HEK293 (cell line): ENCODE measurements at regions not wholly inside any gene's neighbourhood (a gene's known extent, or its start where the extent isn't known, plus 50 kb on each side); places are given as distances from the start of the nearest gene placed in this dataset.

Experiments
- CTCF ChIP-seq: fragments of 450-650 bp; formaldehyde crosslinking; IDR thresholded peaks from 2 replicates; pipeline ENCODE4 v1.5.1; 2016; ENCODE audit warnings: missing biosample characterization, missing genetic modification characterization
- EGR2 ChIP-seq: fragments of 450-650 bp; formaldehyde crosslinking; IDR thresholded peaks from 2 replicates; pipeline ENCODE4 v1.5.1; 2016; ENCODE audit warnings: low read depth, missing biosample characterization, missing genetic modification characterization
- KLF16 ChIP-seq: fragments of 450-650 bp; formaldehyde crosslinking; IDR thresholded peaks from 2 replicates; pipeline ENCODE4 v1.5.1; 2017; ENCODE audit warnings: missing biosample characterization, missing genetic modification characterization
- REST ChIP-seq: fragments of 450-650 bp; formaldehyde crosslinking; IDR thresholded peaks from 2 replicates; pipeline ENCODE4 v1.5.1; 2016; ENCODE audit warnings: missing biosample characterization, missing genetic modification characterization
- TCF7L2 ChIP-seq: IDR thresholded peaks from 2 replicates; pipeline ENCODE4 v1.6.1; 2011; ENCODE audit warnings: low read depth, mild to moderate bottlenecking, inconsistent platforms, low read length, moderate library complexity, borderline replicate concordance
- YY1 ChIP-seq: fragments of 450-650 bp; formaldehyde crosslinking; IDR thresholded peaks from 2 replicates; pipeline ENCODE4 v1.5.1; 2018; ENCODE audit warnings: missing biosample characterization, missing genetic modification characterization
- ZNF169 ChIP-seq: fragments of 450-650 bp; formaldehyde crosslinking; IDR thresholded peaks from 2 replicates; pipeline ENCODE4 v1.5.1; 2016; ENCODE audit warnings: missing biosample characterization, missing genetic modification characterization
- ZNF266 ChIP-seq: fragments of 450-650 bp; formaldehyde crosslinking; IDR thresholded peaks from 2 replicates; pipeline ENCODE4 v1.5.1; 2016; ENCODE audit warnings: missing biosample characterization, missing genetic modification characterization, low read depth
- ZNF354C ChIP-seq: fragments of 450-650 bp; formaldehyde crosslinking; IDR thresholded peaks from 2 replicates; pipeline ENCODE4 v1.5.1; 2016; ENCODE audit warnings: missing biosample characterization, missing genetic modification characterization, low read depth, borderline replicate concordance
- ZNF473 ChIP-seq: fragments of 450-650 bp; formaldehyde crosslinking; IDR thresholded peaks from 2 replicates; pipeline ENCODE4 v1.5.1; 2017; ENCODE audit warnings: missing biosample characterization, missing genetic modification characterization
- ZNF549 ChIP-seq: fragments of 450-650 bp; IDR thresholded peaks from 2 replicates; pipeline ENCODE4 v1.5.1; 2018; ENCODE audit warnings: missing biosample characterization, missing genetic modification characterization, mild to moderate bottlenecking, inconsistent platforms, moderate library complexity
- ZNF692 ChIP-seq: fragments of 450-650 bp; formaldehyde crosslinking; IDR thresholded peaks from 2 replicates; pipeline ENCODE4 v1.5.1; 2016; ENCODE audit warnings: missing biosample characterization, missing genetic modification characterization
- ZNF704 ChIP-seq: fragments of 450-650 bp; formaldehyde crosslinking; IDR thresholded peaks from 2 replicates; pipeline ENCODE4 v1.5.1; 2016; ENCODE audit warnings: missing biosample characterization, missing genetic modification characterization
- ZNF830 ChIP-seq: fragments of 450-650 bp; IDR thresholded peaks from 2 replicates; pipeline ENCODE4 v1.5.0; 2018; ENCODE audit warnings: missing biosample characterization, missing genetic modification characterization, low read depth, mild to moderate bottlenecking, moderate library complexity

GRCh38 chr12:114530417-114530816 lies 124.5 kb upstream of the TBX5 start:
- no peak for TF ChIP-seq ZNF830 (tag by site-specific recombination)
- no peak for TF ChIP-seq ZNF266 (tag by site-specific recombination)
- TF ChIP-seq ZNF354C (tag by site-specific recombination): no peak
- TF ChIP-seq YY1 (tag by site-specific recombination): no peak
- no peak for TF ChIP-seq TCF7L2
- no peak for TF ChIP-seq EGR2 (tag by site-specific recombination)
- no peak for TF ChIP-seq CTCF (tag by site-specific recombination)
- no peak for TF ChIP-seq ZNF704 (tag by site-specific recombination)
- no peak for TF ChIP-seq ZNF549 (tag by site-specific recombination)
- TF ChIP-seq KLF16 (tag by site-specific recombination): no peak
- no peak for TF ChIP-seq ZNF169 (tag by site-specific recombination)
- no peak for TF ChIP-seq REST (tag by site-specific recombination)
- TF ChIP-seq ZNF473 (tag by site-specific recombination): no peak
- no peak for TF ChIP-seq ZNF692 (tag by site-specific recombination)
